Stimulated activated CD4-positive, alpha-beta T cell treated with anti-CD3 and anti-CD28 coated beads, Interleukin-2, amount 100 ng/mL, for 48 hours (primary cell): ENCODE measurements at regions not wholly inside any gene's neighbourhood (a gene's known extent, or its start where the extent isn't known, plus 50 kb on each side); places are given as distances from the start of the nearest gene placed in this dataset.
"Not testable (repeated sequence)": the region's sequence is repeated elsewhere in the genome, so short reads cannot be mapped to it uniquely, and the experiment has no call there.

Source experiments
- DNase-seq, 2 donors: peaks; one replicate each; pipeline ENCODE4 v3.0.0-alpha.2; 2020

DNA sequence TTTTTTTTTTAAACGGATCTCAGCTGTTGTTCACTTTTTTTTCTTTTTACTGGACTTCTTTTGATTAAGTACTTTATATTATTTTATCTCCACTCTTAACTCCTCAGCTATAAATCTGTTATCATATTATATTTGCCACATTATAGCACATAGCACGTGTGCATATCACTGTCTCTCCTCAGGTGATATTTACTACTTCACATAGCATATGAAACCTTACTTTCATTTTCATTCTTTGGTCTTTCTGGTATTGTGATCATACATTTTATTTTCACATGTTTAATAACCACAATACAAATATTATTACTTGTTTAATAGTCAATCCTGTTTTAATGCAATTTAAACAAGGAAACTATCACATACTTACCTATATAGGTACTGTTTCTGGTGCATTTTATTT lies 993.1 kb upstream of the TMEFF2 start:
- no peak for DNase-seq

DNA sequence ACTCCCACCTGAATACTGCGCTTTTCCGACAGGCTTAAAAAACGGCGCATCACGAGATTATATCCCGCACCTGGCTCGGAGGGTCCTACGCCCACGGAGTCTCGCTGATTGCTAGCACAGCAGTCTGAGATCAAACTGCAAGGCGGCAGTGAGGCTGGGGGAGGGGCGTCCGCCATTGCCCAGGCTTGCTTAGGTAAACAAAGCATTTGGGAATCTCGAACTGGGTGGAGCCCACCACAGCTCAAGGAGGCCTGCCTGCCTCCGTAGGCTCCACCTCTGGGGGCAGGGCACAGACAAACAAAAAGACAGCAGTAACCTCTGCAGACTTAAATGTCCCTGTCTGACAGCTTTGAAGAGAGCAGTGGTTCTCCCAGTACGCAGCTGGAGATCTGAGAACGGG lies 976.2 kb upstream of the TMEFF2 start:
- not testable (repeated sequence) for DNase-seq

DNA sequence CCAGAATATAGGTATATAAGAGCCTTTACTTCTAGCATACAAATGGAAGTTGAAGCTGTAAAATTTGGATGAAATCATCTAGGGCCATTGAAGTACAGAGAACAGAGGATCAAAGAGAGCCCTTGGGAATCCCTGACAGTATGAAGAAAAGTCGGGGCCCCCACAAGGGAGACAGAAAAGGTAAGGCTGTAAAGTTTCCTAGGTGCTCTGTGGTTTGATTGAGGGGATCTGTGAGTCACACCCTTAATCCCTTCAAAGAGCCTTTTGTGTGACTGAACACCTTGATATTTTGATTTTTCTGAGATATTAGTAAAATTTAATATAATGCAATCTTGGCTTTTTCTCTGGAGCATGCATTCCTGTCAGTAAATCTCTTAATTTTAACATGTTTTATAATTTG lies 961.7 kb upstream of the TMEFF2 start:
- DNase-seq: no peak

DNA sequence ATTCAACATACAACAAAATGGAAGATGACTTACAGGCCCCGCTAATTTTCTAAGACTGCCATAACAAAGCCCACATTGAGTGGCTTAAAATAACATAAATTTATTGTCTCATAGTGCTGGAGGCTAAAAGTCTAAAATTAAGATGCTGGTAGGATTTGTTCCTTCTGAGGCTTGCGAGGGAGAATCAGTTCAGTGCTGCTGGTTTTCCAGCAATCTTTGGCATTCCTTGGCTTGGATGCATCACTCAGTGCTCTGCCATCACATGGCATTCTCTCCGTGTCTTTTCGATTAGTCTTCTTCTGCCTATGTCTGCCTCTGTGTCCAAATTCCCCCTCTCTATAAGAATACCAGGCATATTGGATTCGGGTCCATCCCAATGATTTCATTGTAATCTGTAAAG lies 959.3 kb upstream of the TMEFF2 start:
- no peak for DNase-seq

DNA sequence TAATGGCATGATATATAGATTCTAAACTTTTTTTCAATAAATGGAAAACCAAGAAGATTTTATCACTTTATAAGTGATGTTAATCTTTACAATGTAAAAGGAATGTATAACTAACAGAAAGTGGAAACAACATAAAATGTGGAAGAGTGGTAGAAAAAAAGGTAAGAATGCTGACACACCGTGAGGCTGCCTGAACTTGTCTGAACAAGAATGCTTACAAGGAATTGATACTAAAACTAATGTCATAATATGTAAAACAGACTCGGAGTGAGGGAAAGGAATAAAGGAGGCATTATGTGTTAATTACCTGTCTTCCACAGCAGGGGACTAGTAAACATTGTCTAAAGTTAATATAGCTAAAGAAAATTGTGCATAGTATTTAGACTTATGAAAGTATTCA lies 958.8 kb upstream of the TMEFF2 start:
- DNase-seq: no peak

DNA sequence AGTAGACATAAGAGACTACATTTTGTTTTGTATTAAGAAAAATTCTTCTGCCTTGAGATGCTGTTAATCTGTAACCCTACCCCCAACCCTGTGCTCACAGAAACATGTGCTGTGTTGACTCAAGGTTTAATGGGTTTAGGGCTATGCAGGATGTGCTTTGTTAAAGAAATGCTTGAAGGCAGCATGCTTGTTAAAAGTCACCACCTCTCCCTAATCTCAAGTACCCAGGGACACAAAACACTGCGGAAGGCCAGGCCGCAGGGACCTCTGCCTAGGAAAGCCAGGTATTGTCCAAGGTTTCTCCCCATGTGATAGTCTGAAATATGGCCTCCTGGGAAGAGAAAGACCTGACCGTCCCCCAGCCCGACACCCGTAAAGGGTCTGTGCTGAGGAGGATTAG lies 947.7 kb upstream of the TMEFF2 start:
- not testable (repeated sequence) for DNase-seq

DNA sequence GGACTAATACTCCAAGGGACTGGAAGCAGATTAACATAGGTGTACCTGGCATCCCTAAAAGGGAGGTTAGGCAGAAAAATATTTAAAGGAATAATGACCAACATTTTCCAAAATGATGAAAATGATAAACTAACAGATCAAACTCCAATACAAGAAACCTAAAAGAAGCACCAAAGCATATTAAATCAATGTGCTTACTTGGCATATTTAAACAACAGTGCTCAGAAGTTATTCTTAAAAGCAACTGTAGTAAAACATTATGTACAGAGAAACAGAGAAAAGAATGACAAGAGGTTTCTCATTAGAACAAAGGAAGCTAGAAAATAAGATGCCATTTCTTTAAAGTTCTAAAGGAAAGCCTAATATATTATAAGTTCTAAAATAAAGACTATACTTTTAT lies 947.3 kb upstream of the TMEFF2 start:
- no peak for DNase-seq

DNA sequence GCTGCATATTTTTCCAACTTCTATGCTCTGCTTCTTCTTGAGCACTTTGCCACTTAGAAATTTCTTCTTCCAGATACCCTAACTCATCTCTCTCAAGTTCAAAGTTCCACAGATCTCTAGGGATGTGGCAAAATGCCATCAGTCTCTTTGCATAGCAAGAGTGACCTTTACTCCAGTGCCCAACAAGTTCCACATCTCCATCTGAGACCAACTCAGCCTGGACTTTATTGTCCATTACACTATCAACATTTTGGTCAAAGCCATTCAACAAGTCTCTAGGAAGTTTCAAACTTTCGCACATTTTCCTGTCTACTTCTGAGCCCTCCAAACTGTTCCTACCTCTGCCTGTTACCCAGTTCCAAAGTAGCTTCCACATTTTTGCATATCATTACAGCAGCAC lies 946.2 kb upstream of the TMEFF2 start:
- DNase-seq: not testable (repeated sequence)

DNA sequence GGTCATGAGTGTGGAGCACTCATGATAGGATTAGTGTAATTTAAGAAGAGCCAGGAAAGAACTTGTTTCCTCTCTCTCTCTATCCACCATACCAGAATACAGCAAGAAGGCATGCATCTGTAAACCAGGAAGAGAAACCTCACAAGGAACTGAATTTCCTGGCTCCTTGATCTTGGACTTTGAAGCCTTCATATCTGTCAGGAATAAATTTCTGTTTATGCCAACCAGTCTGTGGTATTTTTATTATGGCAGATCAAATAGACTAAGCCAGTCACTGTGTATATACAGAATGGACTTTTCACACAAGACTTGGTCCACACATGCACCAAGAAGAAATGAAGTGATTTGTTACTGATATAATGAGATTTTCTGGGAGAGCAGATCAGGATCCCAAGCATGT lies 930.1 kb upstream of the TMEFF2 start:
- DNase-seq: no peak

DNA sequence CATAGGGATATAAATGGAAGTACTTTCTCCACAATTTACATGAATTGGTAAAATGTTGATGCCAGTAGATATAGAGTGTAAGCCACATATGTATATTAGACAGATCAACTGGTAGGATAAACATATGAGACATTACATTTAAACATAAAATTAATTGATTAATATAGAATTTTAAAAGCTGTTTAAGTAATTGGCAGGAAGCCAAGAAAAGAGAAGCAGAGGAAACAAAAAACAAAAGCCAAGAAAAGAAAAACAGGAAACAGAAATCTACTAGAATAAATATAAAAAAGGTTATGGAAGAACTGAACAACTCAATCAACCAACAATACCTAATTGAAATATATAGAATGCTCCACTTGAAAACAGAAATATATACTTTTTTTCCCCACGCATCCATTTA lies 920.1 kb upstream of the TMEFF2 start:
- DNase-seq: no peak

DNA sequence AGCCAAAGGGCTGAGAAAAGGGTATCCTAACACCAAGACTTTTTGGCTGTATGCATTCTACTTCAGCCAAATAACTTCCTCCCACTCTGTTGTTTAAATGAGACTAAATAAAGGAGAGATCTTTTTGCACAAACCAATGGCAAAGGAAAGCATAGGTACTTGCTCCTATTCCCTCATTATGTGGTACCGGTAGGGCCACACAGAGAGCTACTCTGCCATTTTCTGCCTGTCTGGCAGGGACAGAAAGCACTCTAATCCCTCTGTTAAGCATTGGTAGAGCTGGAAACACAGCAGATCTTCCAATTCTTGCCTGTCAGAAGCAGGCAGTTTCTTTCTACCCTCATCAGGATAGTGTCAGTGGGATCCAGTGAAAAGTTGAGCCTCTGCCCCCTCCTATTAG lies 918.3 kb upstream of the TMEFF2 start:
- DNase-seq: no peak

DNA sequence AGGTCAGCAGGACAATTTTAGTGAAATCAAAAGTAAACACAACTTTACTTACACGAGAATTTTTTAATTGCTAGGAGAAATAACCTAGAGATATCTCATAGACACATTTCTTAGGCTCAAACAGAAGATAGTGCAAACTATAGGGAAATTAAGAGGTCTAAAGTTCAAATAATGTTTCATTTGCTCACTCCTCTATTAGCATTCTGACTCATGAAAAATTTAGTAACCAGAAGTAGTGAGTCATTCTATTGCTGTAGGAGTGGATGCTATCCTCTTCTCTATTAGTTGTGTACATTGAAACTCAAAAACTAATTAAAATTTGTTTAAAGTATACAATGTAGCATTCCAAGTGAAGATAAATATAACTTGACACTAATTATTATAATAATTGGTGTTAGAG lies 908.3 kb upstream of the TMEFF2 start:
- no peak for DNase-seq

DNA sequence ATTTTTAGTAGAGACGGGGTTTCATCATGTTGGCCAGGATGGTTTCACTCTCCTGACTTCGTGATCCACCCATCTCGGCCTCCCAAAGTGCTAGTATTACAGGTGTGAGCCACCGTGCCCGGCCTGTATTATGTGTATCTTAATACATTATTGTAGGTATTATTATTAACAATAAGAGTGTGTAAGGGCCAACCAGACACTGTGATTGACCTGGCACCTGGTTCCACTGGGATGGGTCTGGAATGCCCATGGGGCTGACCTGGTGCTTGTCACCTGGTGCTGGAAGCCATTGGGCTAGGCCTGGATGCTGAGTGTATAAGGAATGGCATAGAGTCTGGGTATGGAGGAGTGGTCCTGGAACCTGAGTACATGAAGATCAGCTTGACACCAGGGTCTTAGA lies 906.9 kb upstream of the TMEFF2 start:
- DNase-seq: no peak

DNA sequence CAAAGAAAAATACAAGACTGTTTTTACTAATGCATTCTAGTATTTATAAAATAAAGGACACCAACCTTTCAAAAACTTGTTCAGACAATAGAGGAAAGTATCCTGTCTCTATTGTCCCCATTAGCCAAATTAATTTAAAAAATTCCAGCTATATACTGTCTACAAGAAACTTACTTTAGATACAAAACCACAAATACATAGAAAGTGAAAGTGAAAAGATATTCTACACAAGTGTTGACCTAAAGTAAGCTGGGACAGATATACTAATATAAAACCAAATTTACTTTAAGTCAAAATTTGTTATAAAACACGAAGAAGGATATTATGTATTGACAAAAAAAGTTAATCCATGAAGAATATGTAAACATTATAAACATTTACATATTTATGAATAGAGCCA lies 893.3 kb upstream of the TMEFF2 start:
- no peak for DNase-seq

DNA sequence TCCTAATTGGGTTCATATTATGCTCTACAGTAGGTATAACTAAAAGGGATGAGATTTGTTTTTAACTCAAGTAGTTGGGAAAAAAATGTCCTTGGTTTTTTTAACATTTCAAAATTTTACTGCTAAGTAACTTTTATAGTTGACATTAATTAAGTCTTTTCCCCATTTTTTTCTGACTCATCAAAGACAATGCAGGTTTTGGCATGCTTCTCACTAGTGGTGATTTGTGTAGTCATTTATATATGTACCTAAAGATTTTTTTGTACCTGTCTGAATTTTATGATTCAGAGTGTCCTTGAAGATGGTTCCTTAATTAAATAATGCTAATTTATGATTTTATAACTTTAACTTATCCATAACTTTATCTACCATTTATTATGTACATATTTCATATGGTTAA lies 882.3 kb upstream of the TMEFF2 start:
- no peak for DNase-seq

DNA sequence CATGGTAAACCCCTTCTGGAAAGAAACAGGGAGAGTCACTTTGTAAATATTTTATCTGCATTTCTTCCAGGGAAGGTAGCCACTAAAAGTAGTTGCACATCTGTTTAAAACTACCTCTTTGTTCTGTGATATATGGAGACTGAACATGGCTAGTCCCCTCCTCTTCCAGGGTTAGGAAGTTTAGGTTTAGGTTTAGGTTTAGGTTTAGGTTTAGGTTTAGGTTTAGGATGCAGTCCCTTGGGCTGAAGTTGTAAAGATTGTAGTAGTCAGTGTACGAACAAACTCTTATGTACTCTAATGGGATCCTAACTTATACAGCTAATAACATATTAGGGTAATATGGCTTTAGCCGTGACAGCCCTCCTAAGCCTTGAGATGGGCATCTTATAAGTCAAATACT lies 880.2 kb upstream of the TMEFF2 start:
- no peak for DNase-seq

DNA sequence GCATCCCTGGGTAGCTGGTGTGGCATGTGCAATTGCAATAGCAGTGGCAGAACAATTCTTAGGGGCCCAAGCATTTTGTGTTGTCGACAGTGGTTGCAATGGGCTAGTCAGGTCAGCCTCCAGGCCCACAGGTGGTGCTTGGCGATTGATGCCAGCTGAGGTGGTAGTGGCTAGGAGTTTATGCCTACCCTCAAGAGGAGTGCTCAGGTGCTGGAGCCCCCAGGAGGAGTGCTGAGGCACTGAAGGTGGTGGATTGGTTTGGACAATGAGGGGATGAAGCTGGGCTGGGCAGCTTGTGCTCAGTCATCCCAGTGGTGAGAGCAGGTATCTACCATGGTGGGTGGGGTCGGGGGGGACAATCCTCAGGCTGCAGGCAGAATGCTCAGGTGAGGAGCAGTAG lies 877.9 kb upstream of the TMEFF2 start:
- DNase-seq: no peak

DNA sequence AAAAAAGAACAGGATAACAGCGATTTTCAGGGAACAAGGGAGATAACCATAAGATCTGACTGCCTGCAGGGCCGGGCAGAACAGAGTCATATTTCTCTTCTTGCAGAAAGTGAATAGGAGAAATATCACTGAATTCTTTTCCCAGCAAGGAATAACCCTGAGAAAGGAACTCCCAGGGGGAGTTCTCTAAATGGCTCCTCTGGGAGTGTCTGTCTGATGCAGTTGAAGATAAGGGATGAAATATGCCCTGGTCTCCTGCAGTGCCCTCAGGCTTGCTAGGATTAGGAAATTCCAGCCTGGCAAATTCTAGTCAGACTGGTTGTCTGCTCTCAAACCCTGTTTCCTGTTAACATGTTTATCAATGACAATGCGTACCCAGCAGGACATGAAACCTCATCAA lies 830.8 kb upstream of the TMEFF2 start:
- not testable (repeated sequence) for DNase-seq

DNA sequence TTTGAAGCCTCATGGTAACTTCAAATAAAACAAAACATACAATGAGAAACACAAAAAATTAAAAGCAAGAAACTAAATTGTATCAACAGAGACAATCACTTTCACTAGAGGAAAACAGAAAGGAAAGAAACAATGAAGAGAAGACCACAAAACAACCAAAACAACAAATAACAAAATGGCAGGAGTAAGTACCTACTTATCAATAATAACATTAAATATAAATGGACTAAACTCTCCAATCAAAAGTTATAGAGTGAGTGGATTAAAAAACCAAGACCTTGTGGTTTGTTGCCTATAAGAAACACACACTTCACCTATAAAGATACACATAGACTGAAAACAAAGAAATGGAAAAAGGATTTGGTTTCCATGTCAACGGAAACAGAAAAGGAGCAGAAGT lies 830.1 kb upstream of the TMEFF2 start:
- no peak for DNase-seq

DNA sequence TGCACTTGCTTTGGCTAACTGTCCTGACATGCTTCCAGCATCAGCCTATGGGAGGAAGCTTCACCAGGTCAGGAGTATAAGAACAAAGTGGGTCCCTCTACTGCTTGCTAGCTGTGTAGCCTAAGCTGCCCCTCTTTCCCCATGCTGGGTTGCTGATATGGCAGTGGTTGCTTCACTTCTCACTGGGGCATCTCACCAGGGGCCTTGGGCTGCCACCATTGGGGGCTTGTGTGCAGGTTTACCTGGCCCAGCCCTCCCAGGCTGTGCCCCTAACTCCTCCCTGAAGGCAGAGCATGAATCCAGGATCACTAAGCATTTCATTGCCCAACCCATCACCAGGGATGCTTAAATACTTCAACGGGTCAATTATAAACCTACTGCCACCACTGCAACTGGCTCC lies 817.1 kb upstream of the TMEFF2 start:
- DNase-seq: no peak

DNA sequence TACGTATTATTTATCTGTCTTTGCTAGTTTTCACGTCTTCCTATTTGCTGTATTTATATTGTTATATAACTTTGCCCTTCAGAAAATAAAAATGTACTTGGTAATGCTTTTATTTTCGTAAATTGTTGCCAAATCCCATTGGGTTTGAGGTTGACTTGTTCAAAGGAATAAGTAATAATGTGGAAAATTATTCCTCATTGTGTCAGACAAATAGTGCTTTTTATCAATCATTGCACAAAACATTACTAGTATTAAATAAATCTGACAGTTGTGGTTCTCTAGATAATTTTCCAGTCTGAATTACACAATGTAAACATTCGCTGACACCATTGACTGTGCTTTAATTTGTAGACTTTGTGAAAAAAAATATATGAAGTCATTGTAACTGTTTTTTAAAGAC lies 798.3 kb upstream of the TMEFF2 start:
- no peak for DNase-seq

DNA sequence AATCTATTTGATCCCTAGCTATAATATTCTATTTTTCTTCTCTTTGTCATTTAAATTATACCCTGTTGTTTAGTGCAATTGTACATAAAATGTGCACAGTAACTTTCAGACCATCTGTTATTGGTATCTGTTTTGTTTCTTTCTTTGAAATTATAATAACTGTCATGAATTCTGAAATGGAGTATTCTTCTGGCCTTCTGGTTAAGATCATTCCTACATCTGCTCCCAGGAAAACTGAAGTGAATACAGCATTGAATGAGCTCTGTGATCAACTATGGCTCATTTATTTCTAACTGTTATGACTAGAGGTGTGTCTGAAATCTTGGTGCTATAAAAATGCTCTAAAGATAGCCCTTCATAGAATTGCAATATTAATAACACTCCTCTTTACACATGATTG lies 788.4 kb upstream of the TMEFF2 start:
- no peak for DNase-seq

DNA sequence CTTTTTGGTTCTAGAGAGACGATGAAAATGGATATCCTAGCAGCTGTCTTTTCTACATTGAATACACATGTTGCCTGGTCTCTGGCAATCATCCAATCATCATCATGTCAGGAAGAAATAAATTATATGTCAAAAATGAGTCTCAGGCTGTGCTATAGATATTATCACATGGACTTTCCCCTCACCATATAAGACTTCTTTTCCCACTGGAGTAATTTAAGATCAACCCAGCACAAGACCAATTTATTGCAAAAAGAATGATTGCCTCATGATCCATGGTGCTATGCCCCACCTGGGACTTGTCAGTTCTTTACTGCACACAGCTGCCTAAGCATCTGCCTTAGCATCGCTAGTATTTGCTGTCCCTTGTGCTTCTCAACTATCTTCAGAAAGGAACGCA lies 783.7 kb upstream of the TMEFF2 start:
- DNase-seq: no peak

DNA sequence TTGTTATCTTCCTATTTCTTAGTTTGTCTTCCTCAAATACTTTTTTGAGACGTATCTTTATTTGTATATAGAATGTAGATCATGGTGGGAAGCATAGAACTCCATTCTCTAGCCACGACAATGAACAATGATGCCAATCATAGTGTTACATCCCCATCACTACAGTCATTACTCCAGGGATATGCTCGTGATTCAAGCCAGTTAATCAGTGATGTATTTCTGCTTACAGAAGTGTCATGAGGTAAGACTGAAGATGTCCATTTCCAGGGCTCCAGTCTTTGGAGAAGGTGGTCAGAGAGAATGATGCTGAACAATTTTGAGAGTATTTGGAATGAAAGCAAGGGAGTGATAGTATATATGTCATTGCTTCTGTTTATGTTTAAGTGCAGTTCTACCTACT lies 777.2 kb upstream of the TMEFF2 start:
- DNase-seq: no peak

DNA sequence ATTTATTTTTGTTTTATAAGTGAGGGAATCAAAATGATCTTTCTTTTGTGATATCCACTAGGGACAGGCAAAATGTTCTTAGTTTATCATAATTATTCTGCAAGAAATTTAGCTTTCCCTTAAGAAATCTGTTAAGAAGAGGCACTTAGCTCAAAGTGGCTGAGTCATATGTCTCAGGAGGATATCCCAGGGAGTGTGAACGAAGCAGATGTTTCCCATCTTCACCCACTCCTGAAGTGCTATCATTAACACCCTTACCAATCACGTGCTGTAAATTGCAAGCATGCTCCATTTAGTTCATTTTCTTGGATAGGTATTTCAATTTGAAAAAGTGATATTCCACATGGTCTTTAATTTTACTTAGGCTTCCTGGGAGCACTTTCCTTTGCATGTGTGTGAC lies 774.3 kb upstream of the TMEFF2 start:
- DNase-seq: no peak

DNA sequence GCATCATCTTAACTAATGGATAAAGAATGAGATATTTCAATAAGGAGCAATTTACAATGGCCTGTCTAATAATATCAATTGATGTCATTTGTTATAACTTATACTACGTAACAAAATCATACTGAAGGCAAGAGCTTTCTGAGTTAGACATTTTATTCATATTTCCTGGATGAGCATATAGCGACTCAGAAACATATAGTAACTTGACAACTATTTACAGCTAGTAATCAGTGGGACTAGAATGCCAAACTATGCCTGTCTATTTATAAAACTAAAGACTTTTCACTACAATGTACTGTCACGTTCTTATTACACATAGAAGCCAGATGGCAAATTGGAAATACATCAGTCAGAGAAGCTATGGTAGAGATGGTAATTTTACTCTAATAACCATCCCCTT lies 766.2 kb upstream of the TMEFF2 start:
- DNase-seq: no peak
